ENCODE measurements at regions not wholly inside any gene's neighbourhood (a gene's known extent, or its start where the extent isn't known, plus 50 kb on each side); places are given as distances from the start of the nearest gene placed in this dataset.

- ATAC-seq (ENCODE audit: insufficient number of reproducible peaks, low FRiP score, low read depth) (no peak), DNase-seq (ENCODE audit: low spot score) (no peak)
- no peaks in the 10 kb centered on the region for H3K9me3 ChIP-seq
- H3K27ac ChIP-seq: no peak overlapping the region
- no peak for TF ChIP-seq CTCF (IDR thresholded peaks at IDR 0.05)
- H3K27me3 ChIP-seq (replicated peaks; ENCODE audit: insufficient read depth): no peaks in the 10 kb centered on the region
- H3K4me3 ChIP-seq: no peak overlapping the region
- H3K4me1 ChIP-seq (ENCODE audit: control insufficient read depth in 1 of 2, low read depth in 2 of 2): no peaks in the 10 kb centered on the region
- no peaks in the 10 kb centered on the region for H3K36me3 ChIP-seq
Measured at GRCh38 chr15:70538278-70538677, 225.1 kb downstream of the UACA start.

- no peaks in the 10 kb centered on the region for H3K9me3 ChIP-seq
- ATAC-seq (ENCODE audit: insufficient number of reproducible peaks, low FRiP score, low read depth) (no peak), DNase-seq (ENCODE audit: low spot score) (no peak)
- H3K27me3 ChIP-seq (replicated peaks; ENCODE audit: insufficient read depth): no peaks in the 10 kb centered on the region
- no peaks in the 10 kb centered on the region for H3K4me1 ChIP-seq (ENCODE audit: control insufficient read depth in 1 of 2, low read depth in 2 of 2)
- no peak for TF ChIP-seq CTCF (IDR thresholded peaks at IDR 0.05)
- no peak overlapping the region for H3K27ac ChIP-seq
- H3K36me3 ChIP-seq: no peaks in the 10 kb centered on the region
- no peak overlapping the region for H3K4me3 ChIP-seq
Measured at GRCh38 chr15:70535955-70536338, 227.4 kb downstream of the UACA start.

GRCh38 chr15:70535071-70535954 lies 228.0 kb downstream of the UACA start:
- DNase-seq (ENCODE audit: low spot score) (no peak), ATAC-seq (ENCODE audit: insufficient number of reproducible peaks, low FRiP score, low read depth) (no peak)
- TF ChIP-seq CTCF (IDR thresholded peaks at IDR 0.05): no peak
- no peaks in the 10 kb centered on the region for H3K4me1 ChIP-seq (ENCODE audit: control insufficient read depth in 1 of 2, low read depth in 2 of 2)
- H3K27me3 ChIP-seq (replicated peaks; ENCODE audit: insufficient read depth): no peaks in the 10 kb centered on the region
- H3K4me3 ChIP-seq: no peak overlapping the region
- H3K9me3 ChIP-seq: no peaks in the 10 kb centered on the region
- no peak overlapping the region for H3K27ac ChIP-seq
- H3K36me3 ChIP-seq: no peaks in the 10 kb centered on the region

- no peak overlapping the region for H3K27ac ChIP-seq
- TF ChIP-seq CTCF (IDR thresholded peaks at IDR 0.05): no peak
- no peaks in the 10 kb centered on the region for H3K27me3 ChIP-seq (replicated peaks; ENCODE audit: insufficient read depth)
- H3K9me3 ChIP-seq: no peaks in the 10 kb centered on the region
- ATAC-seq (ENCODE audit: insufficient number of reproducible peaks, low FRiP score, low read depth): no peak
- no peak for DNase-seq (ENCODE audit: low spot score)
- no peak overlapping the region for H3K4me3 ChIP-seq
- H3K4me1 ChIP-seq (ENCODE audit: control insufficient read depth in 1 of 2, low read depth in 2 of 2): no peaks in the 10 kb centered on the region
- no peaks in the 10 kb centered on the region for H3K36me3 ChIP-seq
Measured at GRCh38 chr15:70533931-70534742, 229.2 kb downstream of the UACA start.

- ATAC-seq (ENCODE audit: insufficient number of reproducible peaks, low FRiP score, low read depth) (no peak), DNase-seq (ENCODE audit: low spot score) (no peak)
- no peak overlapping the region for H3K27ac ChIP-seq
- TF ChIP-seq CTCF (IDR thresholded peaks at IDR 0.05): no peak
- H3K27me3 ChIP-seq (replicated peaks; ENCODE audit: insufficient read depth): no peaks in the 10 kb centered on the region
- H3K4me1 ChIP-seq (ENCODE audit: control insufficient read depth in 1 of 2, low read depth in 2 of 2): no peaks in the 10 kb centered on the region
- no peak overlapping the region for H3K4me3 ChIP-seq
- H3K9me3 ChIP-seq: no peaks in the 10 kb centered on the region
- H3K36me3 ChIP-seq: no peaks in the 10 kb centered on the region
Measured at GRCh38 chr15:70532531-70533186, 230.7 kb downstream of the UACA start.
